CD4-positive, alpha-beta T cell treated with Interferon gamma for 1 hour (primary cell): ENCODE measurements at regions not wholly inside any gene's neighbourhood (a gene's known extent, or its start where the extent isn't known, plus 50 kb on each side); places are given as distances from the start of the nearest gene placed in this dataset.
"Not testable (repeated sequence)": the region's sequence is repeated elsewhere in the genome, so short reads cannot be mapped to it uniquely, and the experiment has no call there.

Source experiments
- DNase-seq: peaks from one replicate; pipeline ENCODE4 v3.0.0-alpha.2; 2020

- no peak for DNase-seq
Observed at GRCh38 chr13:57784633-57785032, 153.1 kb downstream of the PCDH17 start.

GRCh38 chr13:57787058-57787791 lies 155.7 kb downstream of the PCDH17 start:
- no peak for DNase-seq

- no peak for DNase-seq
Observed at GRCh38 chr13:57799624-57800023, 168.1 kb downstream of the PCDH17 start.

GRCh38 chr13:57813651-57814050 lies 182.1 kb downstream of the PCDH17 start:
- no peak for DNase-seq

- DNase-seq, result no peak
Observed at GRCh38 chr13:57815600-57815999, 184.1 kb downstream of the PCDH17 start.

- no peak for DNase-seq
Observed at GRCh38 chr13:57820924-57821323, 189.4 kb downstream of the PCDH17 start.

- DNase-seq, result no peak
Observed at GRCh38 chr13:57823704-57824103, 192.2 kb downstream of the PCDH17 start.

GRCh38 chr13:57824121-57824520 lies 192.6 kb downstream of the PCDH17 start:
- DNase-seq, result no peak

GRCh38 chr13:57825066-57825465 lies 193.5 kb downstream of the PCDH17 start:
- no peak for DNase-seq

GRCh38 chr13:57829496-57829895 lies 198.0 kb downstream of the PCDH17 start:
- no peak for DNase-seq

- DNase-seq, result no peak
Observed at GRCh38 chr13:57832187-57832586, 200.6 kb downstream of the PCDH17 start.

GRCh38 chr13:57837801-57838200 lies 206.3 kb downstream of the PCDH17 start:
- no peak for DNase-seq

- DNase-seq, result no peak
Observed at GRCh38 chr13:57843521-57843920, 212.0 kb downstream of the PCDH17 start.

- no peak for DNase-seq
Observed at GRCh38 chr13:57846600-57847173, 215.1 kb downstream of the PCDH17 start.

- DNase-seq, result no peak
Observed at GRCh38 chr13:57857945-57858344, 226.4 kb downstream of the PCDH17 start.

GRCh38 chr13:57858376-57858775 lies 226.8 kb downstream of the PCDH17 start:
- no peak for DNase-seq

- DNase-seq, result no peak
Observed at GRCh38 chr13:57862879-57863278, 231.3 kb downstream of the PCDH17 start.

GRCh38 chr13:57865600-57866294 lies 234.2 kb downstream of the PCDH17 start:
- DNase-seq, result no peak

GRCh38 chr13:57874530-57874929 lies 243.0 kb downstream of the PCDH17 start:
- no peak for DNase-seq

- DNase-seq, result no peak
Observed at GRCh38 chr13:57877601-57878000, 246.1 kb downstream of the PCDH17 start.

GRCh38 chr13:57878291-57878690 lies 246.7 kb downstream of the PCDH17 start:
- DNase-seq, result no peak

GRCh38 chr13:57897225-57897624 lies 265.7 kb downstream of the PCDH17 start:
- no peak for DNase-seq

GRCh38 chr13:57899096-57899495 lies 267.6 kb downstream of the PCDH17 start:
- DNase-seq, result no peak

GRCh38 chr13:57909833-57910232 lies 278.3 kb downstream of the PCDH17 start:
- not testable (repeated sequence) for DNase-seq
